Activated effector memory CD4-positive, alpha-beta T cell treated with anti-CD3 and anti-CD28 coated beads, Interleukin-2, amount 50 U/mL, for 16 hours (primary cell): ENCODE measurements at regions not wholly inside any gene's neighbourhood (a gene's known extent, or its start where the extent isn't known, plus 50 kb on each side); places are given as distances from the start of the nearest gene placed in this dataset.

Experiments used
- DNase-seq: peaks from one replicate; pipeline ENCODE4 v3.0.0-alpha.2; 2020

DNA sequence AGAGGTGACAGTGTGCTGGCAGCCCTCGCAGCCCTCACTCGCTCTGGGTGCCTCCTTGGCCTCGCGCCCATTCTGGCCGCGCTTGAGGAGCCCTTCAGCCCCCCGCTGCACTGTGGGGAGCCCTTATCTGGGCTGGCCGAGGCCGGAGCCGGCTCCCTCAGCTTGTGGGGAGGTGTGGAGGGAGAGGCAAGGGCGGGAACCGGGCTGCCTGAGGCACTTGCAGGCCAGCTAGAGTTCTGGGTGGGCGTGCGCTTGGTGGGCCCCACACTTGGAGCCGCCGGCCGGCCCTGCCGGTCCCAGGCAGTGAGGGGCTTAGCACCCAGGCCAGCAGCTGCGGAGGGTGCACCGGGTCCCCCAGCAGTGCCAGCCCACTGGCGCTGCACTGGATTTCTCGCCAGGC is 1480.9 kb upstream of the SLC39A10 start:
- DNase-seq = no peak

DNA sequence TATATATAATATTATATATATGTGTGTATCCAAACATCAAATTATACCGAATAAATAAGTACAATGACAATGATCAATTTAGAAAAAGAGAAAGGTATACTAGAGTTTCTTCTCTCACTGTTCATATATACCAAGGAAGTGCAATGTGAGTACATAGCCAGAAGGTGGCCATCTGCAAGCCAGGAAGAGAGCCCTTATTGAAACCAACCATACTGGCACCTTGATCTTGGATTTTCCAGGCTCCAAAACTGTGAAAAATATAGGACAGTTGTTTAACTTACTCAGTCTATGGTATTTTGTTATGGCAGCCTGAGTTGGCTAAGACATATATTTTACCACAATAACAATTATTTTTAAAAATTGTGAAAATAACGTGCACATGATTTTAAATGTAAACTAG is 1490.2 kb upstream of the SLC39A10 start:
- DNase-seq = no peak

GRCh38 chr2:194155431-194155830 is 1501.6 kb upstream of the SLC39A10 start:
- no peak for DNase-seq

DNA sequence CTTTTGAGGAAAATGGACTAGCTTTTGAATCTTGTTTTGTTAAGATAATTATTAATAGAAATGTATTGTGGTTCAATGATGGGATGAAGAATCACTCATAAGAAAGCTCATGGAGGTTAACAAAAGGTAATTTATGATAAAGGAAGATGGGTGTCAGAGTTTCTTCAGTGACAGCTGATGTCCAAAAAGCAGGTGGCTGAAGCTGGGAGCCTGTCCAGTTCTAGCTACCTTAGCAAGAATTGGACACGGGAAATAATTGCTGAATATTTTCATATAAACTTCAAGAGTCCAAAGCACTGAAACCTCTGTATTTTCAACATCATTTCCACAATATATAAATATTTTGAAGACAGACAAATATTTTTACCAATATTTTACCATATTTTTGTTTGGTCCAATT is 1505.8 kb upstream of the SLC39A10 start:
- DNase-seq = no peak

- no peak for DNase-seq
Measured at GRCh38 chr2:194135463-194135862, 1521.6 kb upstream of the SLC39A10 start.

- DNase-seq = no peak
Measured at GRCh38 chr2:194128810-194129209, 1528.2 kb upstream of the SLC39A10 start.

- no peak for DNase-seq
Measured at GRCh38 chr2:194126418-194126817, 1530.6 kb upstream of the SLC39A10 start.

- no peak for DNase-seq
Measured at GRCh38 chr2:194116861-194117260, 1540.2 kb upstream of the SLC39A10 start.

GRCh38 chr2:194105358-194105757 is 1551.7 kb upstream of the SLC39A10 start:
- no peak for DNase-seq

DNA sequence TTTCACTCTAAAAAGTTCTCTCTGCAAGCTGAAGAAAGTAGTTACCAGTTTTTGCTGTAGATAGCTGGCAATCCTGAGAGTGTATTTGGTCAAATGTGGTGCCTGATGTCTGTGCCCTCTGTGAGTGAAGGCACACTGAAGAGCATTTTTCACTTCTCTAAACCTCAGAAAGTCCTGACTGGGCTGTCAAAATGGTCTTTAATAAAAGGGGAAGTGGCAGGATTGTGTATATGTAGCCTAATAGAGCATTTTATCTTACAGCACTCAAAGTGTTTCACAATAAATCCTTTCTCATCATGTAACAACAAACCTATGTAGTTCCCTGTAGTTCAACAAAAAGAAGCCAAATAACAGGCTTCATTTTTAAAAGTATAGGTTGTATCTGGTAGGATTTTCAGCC is 1552.3 kb upstream of the SLC39A10 start:
- no peak for DNase-seq

- no peak for DNase-seq
Measured at GRCh38 chr2:194103941-194104659, 1552.9 kb upstream of the SLC39A10 start.

- DNase-seq = no peak
Measured at GRCh38 chr2:194102546-194102945, 1554.5 kb upstream of the SLC39A10 start.

DNA sequence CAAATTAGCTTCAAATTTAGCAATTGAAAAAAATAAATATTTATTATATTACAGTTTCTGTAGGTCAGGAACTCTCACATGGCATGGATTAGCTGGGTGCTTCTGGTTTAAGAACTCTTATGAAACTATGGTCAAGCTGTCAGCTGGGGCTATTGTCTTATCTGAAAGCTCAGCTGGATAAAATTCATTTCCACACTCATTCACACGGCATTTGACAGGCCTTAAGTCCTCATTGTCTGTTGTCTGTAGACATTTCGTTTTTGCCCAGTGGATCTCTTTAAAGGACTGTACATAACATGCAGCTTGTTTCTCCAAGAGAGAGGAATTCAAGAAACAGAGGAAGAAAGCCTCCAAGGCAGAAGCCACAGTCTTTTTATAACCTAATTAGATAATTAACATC is 1556.8 kb upstream of the SLC39A10 start:
- DNase-seq = no peak

- DNase-seq = no peak
Measured at GRCh38 chr2:194096402-194096801, 1560.6 kb upstream of the SLC39A10 start.

DNA sequence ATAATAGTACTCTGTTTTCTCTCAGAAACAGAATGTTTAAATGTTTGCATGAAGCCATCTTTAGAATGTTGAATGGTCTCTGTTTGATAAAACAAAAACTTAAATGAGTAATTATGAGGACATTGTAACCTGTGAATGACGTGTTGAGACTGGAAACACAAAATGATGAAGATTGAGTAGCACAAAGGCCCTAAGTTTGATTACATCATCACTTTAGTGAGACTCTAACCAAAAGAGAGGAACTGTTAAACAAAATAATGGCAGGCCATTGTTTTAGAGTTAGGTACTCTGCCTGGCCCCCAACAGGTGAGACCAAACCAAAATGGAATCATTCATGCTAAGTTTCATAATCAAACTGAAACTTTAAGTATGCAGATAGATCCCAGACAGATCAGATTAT is 1561.7 kb upstream of the SLC39A10 start:
- no peak for DNase-seq

DNA sequence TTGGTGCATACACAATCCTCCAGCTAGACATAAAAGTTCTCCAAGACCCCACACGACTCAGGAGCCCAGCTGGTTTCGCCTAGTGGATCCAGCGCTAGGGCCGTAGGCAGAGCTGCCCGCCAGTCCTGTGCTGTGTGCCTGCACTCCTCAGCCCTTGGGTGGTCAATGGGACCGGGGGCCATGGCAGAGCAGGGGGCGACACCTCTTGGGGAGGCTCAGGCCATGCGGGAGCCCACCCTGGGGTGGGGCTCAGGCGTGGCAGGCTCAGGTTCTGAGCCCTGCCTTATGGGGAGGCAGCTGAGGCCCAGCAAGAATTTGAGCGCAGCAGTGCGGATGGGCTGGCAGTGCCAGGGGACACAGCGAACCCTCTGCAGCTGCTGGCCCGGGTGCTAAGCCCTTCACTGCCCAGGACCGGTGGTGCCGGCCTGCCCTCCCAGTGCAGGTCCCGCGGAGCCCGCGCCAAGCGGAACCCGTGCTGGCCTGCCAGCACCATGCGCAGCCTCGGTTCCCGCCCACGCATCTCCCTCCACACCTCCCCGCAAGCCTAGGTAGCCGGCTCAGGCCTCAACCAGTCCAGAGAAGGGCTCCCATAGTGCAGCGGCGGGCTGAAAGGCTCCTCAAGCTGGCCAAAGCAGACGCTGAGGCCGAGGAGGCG is 1566.6 kb upstream of the SLC39A10 start:
- no peak for DNase-seq

- DNase-seq = no peak
Measured at GRCh38 chr2:194087089-194087958, 1569.7 kb upstream of the SLC39A10 start.

- DNase-seq = no peak
Measured at GRCh38 chr2:194086129-194086528, 1570.9 kb upstream of the SLC39A10 start.

DNA sequence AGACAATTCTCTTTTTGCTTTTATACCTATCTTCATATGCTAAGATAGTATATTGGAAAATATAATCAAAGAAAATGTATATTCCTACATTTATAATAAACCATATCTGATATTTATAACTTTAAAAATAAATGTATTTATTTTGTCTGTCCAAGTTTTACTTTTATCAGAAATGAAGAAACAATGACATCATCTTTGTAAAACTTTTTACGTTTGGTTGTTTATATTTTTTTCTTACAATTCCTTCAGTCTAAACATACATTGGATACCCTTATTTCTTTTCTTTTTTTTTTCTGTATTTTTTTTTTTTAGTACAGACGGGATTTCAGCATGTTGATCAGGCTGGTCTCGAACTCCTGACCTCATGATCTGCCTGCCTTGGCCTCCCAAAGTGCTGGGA is 1577.0 kb upstream of the SLC39A10 start:
- no peak for DNase-seq

GRCh38 chr2:194077366-194077765 is 1579.7 kb upstream of the SLC39A10 start:
- DNase-seq = no peak

DNA sequence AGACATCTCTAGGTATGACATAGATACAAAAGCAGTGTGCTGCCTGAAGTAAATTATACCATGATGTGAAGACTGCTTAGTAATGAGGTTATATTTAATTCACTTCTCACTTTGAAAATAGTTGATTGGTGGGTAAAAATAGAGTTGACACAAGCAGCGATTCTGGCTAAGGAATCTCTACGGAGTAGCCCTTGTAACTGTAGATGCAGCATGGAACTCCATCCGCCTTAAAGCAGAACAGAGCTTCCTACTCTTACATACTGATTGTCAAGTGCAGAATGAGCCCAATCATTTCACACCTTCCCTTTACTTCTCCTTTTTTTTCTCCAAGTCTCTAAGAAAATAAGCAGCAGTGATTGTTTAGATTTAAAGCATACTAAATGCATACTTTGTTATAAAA is 1594.6 kb upstream of the SLC39A10 start:
- no peak for DNase-seq

DNA sequence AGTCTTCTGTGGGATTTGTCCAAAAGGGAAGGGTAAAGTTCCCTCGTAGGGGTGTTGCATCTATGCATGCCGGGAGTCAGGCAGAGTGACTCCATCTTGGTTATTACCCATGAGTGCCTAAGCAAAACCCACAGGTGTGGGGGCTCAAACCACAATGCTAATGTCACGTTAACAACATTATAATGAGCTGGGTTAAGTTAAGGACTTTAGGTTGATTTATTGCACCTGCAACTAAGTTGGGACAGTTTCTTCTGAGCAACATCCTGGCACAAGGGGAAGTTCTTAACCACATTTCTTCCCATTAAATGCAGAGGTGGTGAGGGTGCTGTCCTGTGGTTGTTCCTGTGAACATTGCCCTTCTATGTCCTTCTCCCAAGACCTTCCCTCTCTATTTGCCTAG is 1596.8 kb upstream of the SLC39A10 start:
- DNase-seq = no peak

DNA sequence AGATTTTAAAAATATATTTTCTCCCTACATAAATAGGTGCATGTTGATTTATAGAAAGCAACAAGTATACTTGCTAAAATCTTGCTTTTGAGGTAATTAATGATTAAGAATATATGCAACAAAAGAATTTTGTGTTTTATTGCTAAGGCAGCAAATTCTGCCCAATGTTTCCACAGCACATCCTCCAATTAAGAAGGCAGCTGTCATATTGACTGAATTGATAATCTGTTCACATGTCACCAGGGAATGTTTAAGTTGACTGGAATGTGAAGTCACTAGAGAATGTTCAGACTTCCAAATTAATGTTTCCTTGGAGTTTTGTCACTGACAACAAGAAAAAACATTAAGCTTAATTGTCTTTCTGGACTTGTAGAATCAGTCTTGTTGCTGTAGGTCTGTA is 1602.7 kb upstream of the SLC39A10 start:
- DNase-seq = no peak

DNA sequence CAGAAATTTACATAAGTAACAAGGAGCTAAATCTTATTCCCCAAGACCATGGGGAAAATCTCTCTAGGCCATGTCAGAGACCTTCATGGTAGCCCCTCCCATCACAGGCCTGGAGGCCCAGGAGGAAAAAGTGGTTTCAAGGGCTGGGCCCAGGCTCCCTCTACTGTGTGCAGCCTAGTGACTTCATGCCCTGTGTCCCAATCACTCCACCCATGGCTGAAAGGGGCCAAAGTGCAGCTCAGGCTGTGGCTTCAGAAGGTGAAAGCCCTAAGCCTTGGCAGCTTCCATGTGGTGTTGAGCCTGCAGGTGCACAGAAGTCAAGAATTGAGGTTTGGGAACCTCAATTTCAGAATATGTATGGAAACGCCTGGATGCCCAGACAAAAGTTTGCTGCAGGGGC is 1612.7 kb upstream of the SLC39A10 start:
- DNase-seq = no peak
